Bronchial epithelial cell (primary cell): ENCODE measurements at regions not wholly inside any gene's neighbourhood (a gene's known extent, or its start where the extent isn't known, plus 50 kb on each side); places are given as distances from the start of the nearest gene placed in this dataset.

Source experiments
- DNase-seq: peaks from one replicate; pipeline ENCODE4 v3.0.0-alpha.2; 2010; ENCODE audit warnings: low read depth
- FAIRE-seq: peaks from 2 replicates; lab custom pipeline; 2011; peaks lifted over from hg19 to GRCh38; lab: Jason Lieb, UNC
- H3K27me3 ChIP-seq: 2 replicates; pipeline ENCODE4 v1.5.1; 2011; ENCODE audit warnings: low read length; ENCODE audit not compliant: control insufficient read depth, insufficient read depth
- H3K36me3 ChIP-seq: 2 replicates; pipeline ENCODE4 v1.5.1; 2011; ENCODE audit warnings: low read length; ENCODE audit not compliant: control insufficient read depth, insufficient read depth
- H3K4me3 ChIP-seq: 2 replicates; pipeline ENCODE4 v1.5.1; 2011; ENCODE audit warnings: mild to moderate bottlenecking, low read depth, low read length, control low read depth
- TF ChIP-seq, protein P1 (sequence below): IDR thresholded peaks from 2 replicates; pipeline ENCODE4 v1.5.1; 2011; ENCODE audit warnings: mild to moderate bottlenecking, moderate library complexity, low read length, control low read depth, inconsistent platforms; ENCODE audit not compliant: insufficient read depth, severe bottlenecking

DNA sequence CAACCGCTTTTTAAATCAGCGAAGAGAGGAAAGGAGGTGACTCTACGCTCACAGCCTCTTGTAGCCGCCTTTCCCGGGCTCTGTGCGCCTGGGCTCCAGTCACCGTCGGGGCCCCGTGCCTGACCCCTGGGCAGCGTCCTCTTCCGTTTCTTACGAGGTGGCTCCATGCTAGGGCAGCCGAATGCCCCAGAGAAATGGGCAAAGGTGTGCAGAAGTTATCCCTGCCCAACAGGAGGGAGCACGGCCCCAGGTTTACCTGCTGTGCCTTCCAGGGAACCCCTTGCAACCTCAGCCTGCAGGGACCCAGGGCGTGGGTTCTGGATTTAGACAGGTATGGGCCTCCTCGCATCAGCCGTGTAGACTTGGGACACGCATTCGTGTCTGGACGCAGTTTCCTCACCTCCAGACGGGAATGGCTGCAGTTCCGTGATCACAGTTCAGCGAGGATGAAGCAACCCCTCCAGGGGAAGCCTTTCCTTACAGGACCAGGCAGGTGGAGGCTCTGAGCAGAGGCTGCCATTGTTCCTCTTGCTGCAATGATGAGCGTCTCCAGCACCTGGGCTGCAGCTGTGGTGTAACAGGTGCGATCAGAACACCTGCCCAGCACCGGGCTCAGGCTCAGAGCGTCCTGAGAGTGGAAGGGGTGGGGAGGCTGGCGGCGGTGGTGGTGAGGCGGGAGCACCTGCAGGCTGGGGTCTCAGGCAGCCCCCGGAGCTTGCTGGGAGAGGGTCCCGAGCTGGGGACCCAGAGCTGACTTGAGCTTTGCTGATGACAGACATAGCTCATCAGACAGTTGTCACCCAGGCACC, 81.3 kb upstream of the BHLHE23 start:
- Histone ChIP-seq H3K4me3 (no peak overlapping the region), H3K27me3 (no peaks in the 10 kb centered on the region), H3K36me3 (no peaks in the 10 kb centered on the region)
- no peak for DNase-seq
- no peak for FAIRE-seq
- TF ChIP-seq, protein P1, sequence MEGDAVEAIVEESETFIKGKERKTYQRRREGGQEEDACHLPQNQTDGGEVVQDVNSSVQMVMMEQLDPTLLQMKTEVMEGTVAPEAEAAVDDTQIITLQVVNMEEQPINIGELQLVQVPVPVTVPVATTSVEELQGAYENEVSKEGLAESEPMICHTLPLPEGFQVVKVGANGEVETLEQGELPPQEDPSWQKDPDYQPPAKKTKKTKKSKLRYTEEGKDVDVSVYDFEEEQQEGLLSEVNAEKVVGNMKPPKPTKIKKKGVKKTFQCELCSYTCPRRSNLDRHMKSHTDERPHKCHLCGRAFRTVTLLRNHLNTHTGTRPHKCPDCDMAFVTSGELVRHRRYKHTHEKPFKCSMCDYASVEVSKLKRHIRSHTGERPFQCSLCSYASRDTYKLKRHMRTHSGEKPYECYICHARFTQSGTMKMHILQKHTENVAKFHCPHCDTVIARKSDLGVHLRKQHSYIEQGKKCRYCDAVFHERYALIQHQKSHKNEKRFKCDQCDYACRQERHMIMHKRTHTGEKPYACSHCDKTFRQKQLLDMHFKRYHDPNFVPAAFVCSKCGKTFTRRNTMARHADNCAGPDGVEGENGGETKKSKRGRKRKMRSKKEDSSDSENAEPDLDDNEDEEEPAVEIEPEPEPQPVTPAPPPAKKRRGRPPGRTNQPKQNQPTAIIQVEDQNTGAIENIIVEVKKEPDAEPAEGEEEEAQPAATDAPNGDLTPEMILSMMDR = no peak

DNA sequence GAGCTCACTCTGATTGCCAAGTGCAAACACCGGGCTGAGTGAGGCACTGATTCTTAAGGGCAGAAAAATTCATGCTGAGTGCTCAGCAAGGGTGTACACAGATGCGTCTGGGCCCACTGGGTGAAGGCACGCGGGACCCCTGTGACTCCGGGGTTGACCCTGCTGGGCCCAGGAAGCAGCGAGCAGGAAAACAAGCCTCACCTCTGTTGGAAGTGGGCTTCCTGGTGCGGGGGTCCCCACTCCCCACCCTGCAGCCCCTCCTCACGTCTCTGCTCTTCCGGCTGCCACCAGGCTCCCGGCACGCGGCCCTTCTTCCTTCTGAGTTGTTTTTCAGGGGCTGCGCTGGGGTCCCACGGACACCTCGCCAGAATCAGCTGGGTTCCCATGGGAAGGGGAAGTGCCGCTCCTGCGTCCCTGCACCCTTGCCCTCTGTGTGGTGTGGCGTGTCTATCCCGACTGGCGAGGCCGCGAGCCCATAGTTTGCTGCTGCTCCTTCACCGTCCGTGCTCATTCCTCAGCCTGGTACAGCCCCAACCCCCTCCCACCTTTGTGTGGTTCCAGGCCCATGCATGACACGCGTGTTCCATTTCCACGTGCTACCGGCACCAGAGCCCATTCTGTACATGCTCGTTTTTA, 80.6 kb upstream of the BHLHE23 start:
- FAIRE-seq (no peak), DNase-seq (no peak)
- Histone ChIP-seq H3K36me3 (no peaks in the 10 kb centered on the region), H3K4me3 (no peak overlapping the region), H3K27me3 (no peaks in the 10 kb centered on the region)
- TF ChIP-seq, protein P1 = no peak

DNA sequence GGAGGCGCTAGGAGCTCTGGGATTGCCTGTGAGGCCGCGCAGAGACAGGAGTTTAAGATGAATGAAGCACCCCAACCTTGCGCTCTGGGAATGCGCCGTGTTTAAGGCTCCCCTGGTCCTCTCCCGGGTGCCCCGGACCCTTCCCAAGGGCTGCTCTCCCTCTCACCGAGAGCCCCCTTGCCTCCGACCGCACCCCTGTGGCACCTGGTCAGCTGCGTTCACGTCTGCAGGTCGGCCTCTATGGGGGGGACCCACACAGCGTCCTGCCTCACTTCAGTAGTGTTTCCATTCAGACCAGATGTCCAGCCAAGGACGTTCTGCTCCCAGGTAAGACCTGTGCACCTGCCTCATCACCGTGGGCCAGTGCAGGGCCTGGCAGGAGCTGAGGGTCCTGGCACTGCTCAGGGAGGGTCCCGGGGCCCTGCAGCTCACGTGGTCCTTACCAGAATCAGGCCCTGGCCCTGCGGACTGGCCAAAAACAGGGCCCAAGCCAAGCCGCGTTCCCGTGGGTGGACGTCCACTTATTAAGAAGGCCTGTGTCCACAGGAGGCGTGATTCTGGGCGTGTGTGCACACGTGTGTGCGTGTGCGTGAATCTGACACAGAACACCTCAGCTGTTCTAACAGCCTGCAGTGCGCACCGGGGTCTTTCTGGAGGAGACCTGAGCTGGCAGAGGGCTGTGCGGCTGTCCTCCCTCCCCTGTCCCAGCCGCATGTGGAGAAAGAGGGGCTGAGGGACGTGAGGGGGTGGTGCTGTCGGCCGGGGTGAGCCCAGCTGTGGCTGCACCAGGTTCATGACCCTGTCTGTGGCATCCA, 79.9 kb upstream of the BHLHE23 start:
- Histone ChIP-seq H3K27me3 (no peaks in the 10 kb centered on the region), H3K4me3 (no peak overlapping the region), H3K36me3 (no peaks in the 10 kb centered on the region)
- no peak for DNase-seq
- no peak for FAIRE-seq
- TF ChIP-seq, protein P1 = no peak

DNA sequence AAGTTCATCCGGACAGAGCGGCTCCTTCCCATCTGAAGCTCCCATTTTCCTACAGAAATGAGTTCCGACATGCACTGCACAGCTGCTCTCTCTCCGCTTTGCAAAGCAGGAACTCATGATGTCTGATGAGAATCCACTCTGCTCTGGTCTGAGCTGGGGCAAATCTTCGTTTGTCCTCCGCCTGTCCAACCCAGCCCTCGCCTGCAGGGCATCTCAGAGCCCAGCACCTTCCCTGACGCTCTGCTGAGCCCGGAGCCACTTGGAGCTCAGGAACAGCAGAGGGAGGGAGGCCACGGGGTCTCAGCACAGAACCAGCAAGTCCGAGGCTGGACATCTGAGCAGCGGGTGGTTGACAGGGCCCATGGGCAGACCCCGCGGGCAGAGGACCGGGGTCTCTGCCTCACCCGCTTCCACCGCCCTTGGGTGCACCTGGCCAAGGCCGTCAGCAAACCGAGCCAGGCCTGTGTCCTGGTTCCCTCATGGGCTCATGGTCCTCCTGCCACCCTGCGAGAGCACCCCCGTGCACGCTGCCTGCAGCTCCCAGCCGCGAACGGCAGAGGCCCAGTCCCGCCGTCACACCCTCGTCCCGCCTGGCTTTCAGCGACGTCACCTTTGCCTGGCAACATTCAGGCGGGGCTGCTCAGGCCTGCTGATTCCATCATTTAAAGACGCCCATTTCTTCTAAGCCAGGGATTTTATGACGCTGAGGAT, 78.5 kb upstream of the BHLHE23 start:
- Histone ChIP-seq H3K36me3 (no peaks in the 10 kb centered on the region), H3K27me3 (no peaks in the 10 kb centered on the region), H3K4me3 (no peak overlapping the region)
- FAIRE-seq (no peak), DNase-seq (no peak)
- TF ChIP-seq, protein P1 = no peak

DNA sequence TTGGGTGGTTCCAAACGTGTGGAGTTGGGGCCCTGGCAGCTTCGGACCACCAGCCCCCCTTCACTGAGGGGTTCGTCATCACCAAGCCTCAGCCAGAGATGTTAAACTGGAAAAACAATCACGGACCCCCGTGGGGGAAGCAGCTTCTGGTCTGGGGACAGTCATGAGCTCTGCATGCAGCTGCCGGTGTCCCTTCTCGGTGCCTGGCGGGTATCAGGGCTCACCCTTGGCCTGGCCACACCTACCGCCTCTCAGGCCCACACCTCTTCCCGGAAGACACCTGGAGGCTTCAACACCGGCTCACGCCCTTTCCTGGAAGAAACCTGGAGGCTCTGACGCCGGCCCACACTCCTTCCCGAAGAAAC, 77.8 kb upstream of the BHLHE23 start:
- H3K27me3 ChIP-seq = no peaks in the 10 kb centered on the region
- H3K4me3 ChIP-seq = no peak overlapping the region
- DNase-seq = no peak
- no peaks in the 10 kb centered on the region for H3K36me3 ChIP-seq
- no peak for FAIRE-seq
- TF ChIP-seq, protein P1 = no peak
